ENCODE measurements at regions not wholly inside any gene's neighbourhood (a gene's known extent, or its start where the extent isn't known, plus 50 kb on each side); places are given as distances from the start of the nearest gene placed in this dataset.

GRCh38 chr10:7464691-7465090, 53.9 kb upstream of the SFMBT2 start:
- no peak for DNase-seq (ENCODE audit: low read depth in 2 of 2)
- H3K79me2 ChIP-seq (ENCODE audit: control insufficient read depth, insufficient read depth, low read length): no peaks in the 10 kb centered on the region
- H3K9me3 ChIP-seq (ENCODE audit: control insufficient read depth, insufficient read depth, low read depth, low read length): no peaks in the 10 kb centered on the region
- no peak overlapping the region for H3K27ac ChIP-seq (ENCODE audit: insufficient read depth, low read length)
- no peak overlapping the region for H2AFZ ChIP-seq (ENCODE audit: low read length)
- H3K36me3 ChIP-seq (ENCODE audit: control insufficient read depth, insufficient read depth, low read length): no peaks in the 10 kb centered on the region
- TF ChIP-seq CTCF (conservative IDR thresholded peaks at IDR 0.05 in 1 of 2, IDR thresholded peaks at IDR 0.05 in 1 of 2; ENCODE audit: low read depth in 1 of 2, low read length in 2 of 2) (no peak), EZH2 (IDR thresholded peaks at IDR 0.05; ENCODE audit: low read length, missing control alignments) (no peak)
- no peaks in the 10 kb centered on the region for H3K27me3 ChIP-seq (ENCODE audit: control insufficient read depth, insufficient read depth, low read length)
- no peak overlapping the region for H3K4me3 ChIP-seq (replicated peaks in 1 of 4; ENCODE audit: control extremely low read depth in 1 of 4, insufficient read depth in 1 of 4, low read depth in 3 of 4, low read length in 4 of 4)
- no peak overlapping the region for H3K4me2 ChIP-seq (ENCODE audit: extremely low read depth, insufficient read depth, low read length)
- no peaks in the 10 kb centered on the region for H3K4me1 ChIP-seq (ENCODE audit: control insufficient read depth, extremely low read depth, insufficient read depth, low read length)
- H3K9ac ChIP-seq (ENCODE audit: insufficient read depth, low read length): no peak overlapping the region
- no peaks in the 10 kb centered on the region for H4K20me1 ChIP-seq (ENCODE audit: control insufficient read depth, extremely low read depth, insufficient read depth, low read length)

Measured in fibroblast of lung (primary cell).